Posterior cingulate gyrus (tissue), 11 donors: ENCODE measurements at regions not wholly inside any gene's neighbourhood (a gene's known extent, or its start where the extent isn't known, plus 50 kb on each side); places are given as distances from the start of the nearest gene placed in this dataset.

Experiments used
- DNase-seq, 10 donors: peaks; one replicate each; pipeline versions ENCODE4 v3.0.0 to v3.0.0-alpha.2; 2020 to 2021; ENCODE audit warnings: mixed read lengths in 3 of 10
- intact Hi-C: fragments of 100-400 bp; cut with DNase I; formaldehyde crosslinking; loops from one replicate; pipeline ENCODE4 v1.15.1; 2023

GRCh38 chr9:86408121-86408520 is 53.9 kb upstream of the TUT7 start:
- DNase-seq: no peak
- intact Hi-C loops: no loop called here

- no peak for DNase-seq
- intact Hi-C loops: no loop called here
These were observed 52.8 kb upstream of the TUT7 start for GRCh38 chr9:86407022-86407421.

- no peak for DNase-seq
- intact Hi-C loops: no loop called here
These were observed 52.2 kb upstream of the TUT7 start for GRCh38 chr9:86406366-86406765.

- intact Hi-C loops: no loop called here
- peak in 4 of 10 donors; percentile 18 to 84 (median 35) for DNase-seq
These were observed 51.7 kb upstream of the TUT7 start for GRCh38 chr9:86405926-86406325.

- no peak for DNase-seq
- intact Hi-C loops: no loop called here
These were observed 50.9 kb upstream of the TUT7 start for GRCh38 chr9:86405086-86405491.
